ENCODE measurements at regions not wholly inside any gene's neighbourhood (a gene's known extent, or its start where the extent isn't known, plus 50 kb on each side); places are given as distances from the start of the nearest gene placed in this dataset.

GRCh38 chr5:74952406-74952805 lies 86.2 kb upstream of the FAM169A start:
- no peaks in the 10 kb centered on the region for H3K79me2 ChIP-seq (ENCODE audit: control insufficient read depth, insufficient read depth, low read length)
- H3K27ac ChIP-seq (ENCODE audit: extremely low read depth, low read depth, low read length): no peak overlapping the region
- no peak overlapping the region for H3K4me3 ChIP-seq
- no peaks in the 10 kb centered on the region for H3K9me1 ChIP-seq (ENCODE audit: control insufficient read depth, insufficient read depth, low read length)
- in situ Hi-C loops (cut with MboI) (no loop called here), intact Hi-C loops (cut with micrococcal nuclease) (no loop called here)
- no peaks in the 10 kb centered on the region for H3K36me3 ChIP-seq (ENCODE audit: control insufficient read depth, insufficient read depth, low read length)
- no peak overlapping the region for H3K4me2 ChIP-seq (ENCODE audit: insufficient read depth, low read length)
- WGBS (ENCODE audit: insufficient coverage, low coverage, missing lambda C conversion rate): 0% methylated on average over 3 of the region's 4 CpGs
- DNase-seq (ENCODE audit: extremely low read depth in 1 of 4, low spot score in 3 of 4): no peak
- no peak for FAIRE-seq
- no peaks in the 10 kb centered on the region for H3K9me3 ChIP-seq (replicated peaks; ENCODE audit: control insufficient read depth, insufficient read depth, low read depth, low read length)
- H2AFZ ChIP-seq (ENCODE audit: low read depth, low read length): no peak overlapping the region
- BruUV-seq (replicated peaks): no TSS peak
- POLR2A ChIA-PET: no interaction called here
- CTCF ChIA-PET (ENCODE audit: low intra/inter-chr PET ratio): no interaction called here
- H3K9ac ChIP-seq (ENCODE audit: insufficient read depth in 1 of 2, low read depth in 2 of 2, low read length in 2 of 2): no peak overlapping the region
- ATAC-seq: no peak
- no peaks in the 10 kb centered on the region for H4K20me1 ChIP-seq (replicated peaks; ENCODE audit: control insufficient read depth, insufficient read depth, low read length)
- no peaks in the 10 kb centered on the region for H3K4me1 ChIP-seq (replicated peaks in 1 of 2; ENCODE audit: control insufficient read depth in 2 of 2, insufficient read depth in 2 of 2, low read length in 2 of 2)
- H3K27me3 ChIP-seq (ENCODE audit: control insufficient read depth in 2 of 2, insufficient read depth in 2 of 2, low read length in 2 of 2): peaks cover 0 to 10% of the 10 kb centered on the region in 2 experiments; a peak in 3 of 5 replicates
- TF ChIP-seq XRCC5 (IDR thresholded peaks at IDR 0.05; ENCODE audit: low read depth, low read length): no peak
- no peak for TF ChIP-seq HOXB6 (CRISPR knock-in tag; IDR thresholded peaks at IDR 0.05; ENCODE audit: borderline replicate concordance)
- TF ChIP-seq PRPF4 (IDR thresholded peaks at IDR 0.05; ENCODE audit: insufficient read depth, low read depth, low read length, poor library complexity, severe bottlenecking): no peak
- TF ChIP-seq, protein P1, sequence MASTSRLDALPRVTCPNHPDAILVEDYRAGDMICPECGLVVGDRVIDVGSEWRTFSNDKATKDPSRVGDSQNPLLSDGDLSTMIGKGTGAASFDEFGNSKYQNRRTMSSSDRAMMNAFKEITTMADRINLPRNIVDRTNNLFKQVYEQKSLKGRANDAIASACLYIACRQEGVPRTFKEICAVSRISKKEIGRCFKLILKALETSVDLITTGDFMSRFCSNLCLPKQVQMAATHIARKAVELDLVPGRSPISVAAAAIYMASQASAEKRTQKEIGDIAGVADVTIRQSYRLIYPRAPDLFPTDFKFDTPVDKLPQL (IDR thresholded peaks at IDR 0.05; ENCODE audit: extremely low read depth, insufficient read length): no peak
- TF ChIP-seq MCM3 (IDR thresholded peaks at IDR 0.05): no peak
- no peak for TF ChIP-seq IRF1 (CRISPR knock-in tag; IDR thresholded peaks at IDR 0.05; ENCODE audit: borderline replicate concordance)
- TF ChIP-seq ZNF174 (CRISPR knock-in tag; IDR thresholded peaks at IDR 0.05): no peak
- no peak for TF ChIP-seq HCFC1 (IDR thresholded peaks at IDR 0.05; ENCODE audit: low read depth, low read length)
- TF ChIP-seq GTF2A2 (tag; IDR thresholded peaks at IDR 0.05): no peak
- TF ChIP-seq MEF2D (tag; conservative IDR thresholded peaks at IDR 0.05; ENCODE audit: low read depth): no peak
- no peak for TF ChIP-seq HLTF (IDR thresholded peaks at IDR 0.05)
- no peak for TF ChIP-seq ZNF282 (CRISPR knock-in tag; IDR thresholded peaks at IDR 0.05)
- TF ChIP-seq ZNF165 (CRISPR knock-in tag; IDR thresholded peaks at IDR 0.05; ENCODE audit: borderline replicate concordance): no peak
- no peak for TF ChIP-seq CREM (IDR thresholded peaks at IDR 0.05; ENCODE audit: low read depth)
- no peak for TF ChIP-seq ARNT (IDR thresholded peaks at IDR 0.05)
- TF ChIP-seq ZNF197 (CRISPR knock-in tag; IDR thresholded peaks at IDR 0.05; ENCODE audit: low read depth): no peak
- TF ChIP-seq MCM7 (IDR thresholded peaks at IDR 0.05): no peak
- no peak for TF ChIP-seq PPARD (CRISPR knock-in tag; IDR thresholded peaks at IDR 0.05)
- no peak for TF ChIP-seq NCOA2 (IDR thresholded peaks at IDR 0.05; ENCODE audit: partially characterized antibody in 2 of 2)
- TF ChIP-seq SIN3B (IDR thresholded peaks at IDR 0.05; ENCODE audit: low read depth): no peak

All from K562 (cell line).